ENCODE measurements at regions not wholly inside any gene's neighbourhood (a gene's known extent, or its start where the extent isn't known, plus 50 kb on each side); places are given as distances from the start of the nearest gene placed in this dataset.

DNA sequence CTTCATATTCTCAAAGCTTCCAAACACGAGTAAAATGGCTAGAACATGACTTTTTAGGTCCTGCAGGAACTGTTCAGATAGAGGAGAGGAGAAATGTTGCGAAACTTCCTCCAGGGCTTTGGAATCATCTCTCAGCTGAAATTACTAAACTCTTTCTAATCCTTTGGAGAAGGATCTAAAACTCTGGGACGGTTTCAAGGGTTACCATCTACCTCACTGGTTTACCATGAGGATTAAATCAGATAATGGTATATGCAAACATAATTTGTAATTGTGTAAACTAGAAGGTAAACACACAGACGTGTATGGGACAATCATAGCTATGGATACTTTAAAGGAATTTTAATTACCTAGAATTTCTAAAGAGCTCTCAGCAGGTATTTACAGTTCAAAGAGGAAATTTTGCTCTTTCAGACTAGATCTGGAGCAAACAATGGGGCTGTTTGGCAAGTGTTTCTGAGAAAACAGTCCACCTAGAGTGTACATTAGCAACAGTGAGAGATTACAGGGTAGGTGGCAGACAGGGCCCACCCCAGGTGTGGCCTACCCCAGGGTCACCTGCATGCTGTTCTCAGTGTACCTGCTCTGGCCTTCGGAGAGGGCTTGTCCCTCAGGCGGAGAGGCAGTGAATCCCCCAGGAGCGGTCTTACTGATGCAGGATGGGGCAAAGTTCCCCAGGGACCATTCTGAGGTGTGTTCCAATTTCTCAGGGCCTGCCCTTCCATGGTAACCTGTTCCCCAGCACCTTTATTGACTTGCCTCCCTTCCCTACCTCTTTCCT lies 124.7 kb upstream of the MAX start:
- BruUV-seq (replicated peaks), result no TSS peak
- ATAC-seq (no peak), DNase-seq (ENCODE audit: low read depth, low spot score) (no peak)
- H3K4me3 ChIP-seq (ENCODE audit: low read depth in 2 of 2, low read length in 2 of 2), result no peak overlapping the region
- POLR2A ChIA-PET, result interaction anchor here (0.6 kb wide), 1 partner anchor 176 kb away, joined by 8 read pairs; no protein-coding TSS in a partner anchor
- no peaks in the 10 kb centered on the region for H3K9me3 ChIP-seq (ENCODE audit: control insufficient read depth, insufficient read depth, low read depth, low read length)
- H3K27ac ChIP-seq (ENCODE audit: low read length), result no peak overlapping the region
- peaks cover 4% of the 10 kb centered on the region; the same call in 1 of the 2 replicates for H3K4me1 ChIP-seq (ENCODE audit: control insufficient read depth, insufficient read depth, low read length)
- CTCF ChIA-PET, result no interaction called here
- H3K27me3 ChIP-seq (ENCODE audit: control insufficient read depth, insufficient read depth, low read length), result no peaks in the 10 kb centered on the region
- TF ChIP-seq, protein P1, sequence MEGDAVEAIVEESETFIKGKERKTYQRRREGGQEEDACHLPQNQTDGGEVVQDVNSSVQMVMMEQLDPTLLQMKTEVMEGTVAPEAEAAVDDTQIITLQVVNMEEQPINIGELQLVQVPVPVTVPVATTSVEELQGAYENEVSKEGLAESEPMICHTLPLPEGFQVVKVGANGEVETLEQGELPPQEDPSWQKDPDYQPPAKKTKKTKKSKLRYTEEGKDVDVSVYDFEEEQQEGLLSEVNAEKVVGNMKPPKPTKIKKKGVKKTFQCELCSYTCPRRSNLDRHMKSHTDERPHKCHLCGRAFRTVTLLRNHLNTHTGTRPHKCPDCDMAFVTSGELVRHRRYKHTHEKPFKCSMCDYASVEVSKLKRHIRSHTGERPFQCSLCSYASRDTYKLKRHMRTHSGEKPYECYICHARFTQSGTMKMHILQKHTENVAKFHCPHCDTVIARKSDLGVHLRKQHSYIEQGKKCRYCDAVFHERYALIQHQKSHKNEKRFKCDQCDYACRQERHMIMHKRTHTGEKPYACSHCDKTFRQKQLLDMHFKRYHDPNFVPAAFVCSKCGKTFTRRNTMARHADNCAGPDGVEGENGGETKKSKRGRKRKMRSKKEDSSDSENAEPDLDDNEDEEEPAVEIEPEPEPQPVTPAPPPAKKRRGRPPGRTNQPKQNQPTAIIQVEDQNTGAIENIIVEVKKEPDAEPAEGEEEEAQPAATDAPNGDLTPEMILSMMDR (IDR thresholded peaks at IDR 0.05), result no peak
- TF ChIP-seq SIN3A (IDR thresholded peaks at IDR 0.05; ENCODE audit: borderline replicate concordance, insufficient read depth, low read depth, low read length) (no peak), POLR2AphosphoS5 (IDR thresholded peaks at IDR 0.05; ENCODE audit: low read depth, low read length) (no peak), TCF7L2 (IDR thresholded peaks at IDR 0.05; ENCODE audit: low read depth, low read length) (no peak)
- TF ChIP-seq, protein P2, sequence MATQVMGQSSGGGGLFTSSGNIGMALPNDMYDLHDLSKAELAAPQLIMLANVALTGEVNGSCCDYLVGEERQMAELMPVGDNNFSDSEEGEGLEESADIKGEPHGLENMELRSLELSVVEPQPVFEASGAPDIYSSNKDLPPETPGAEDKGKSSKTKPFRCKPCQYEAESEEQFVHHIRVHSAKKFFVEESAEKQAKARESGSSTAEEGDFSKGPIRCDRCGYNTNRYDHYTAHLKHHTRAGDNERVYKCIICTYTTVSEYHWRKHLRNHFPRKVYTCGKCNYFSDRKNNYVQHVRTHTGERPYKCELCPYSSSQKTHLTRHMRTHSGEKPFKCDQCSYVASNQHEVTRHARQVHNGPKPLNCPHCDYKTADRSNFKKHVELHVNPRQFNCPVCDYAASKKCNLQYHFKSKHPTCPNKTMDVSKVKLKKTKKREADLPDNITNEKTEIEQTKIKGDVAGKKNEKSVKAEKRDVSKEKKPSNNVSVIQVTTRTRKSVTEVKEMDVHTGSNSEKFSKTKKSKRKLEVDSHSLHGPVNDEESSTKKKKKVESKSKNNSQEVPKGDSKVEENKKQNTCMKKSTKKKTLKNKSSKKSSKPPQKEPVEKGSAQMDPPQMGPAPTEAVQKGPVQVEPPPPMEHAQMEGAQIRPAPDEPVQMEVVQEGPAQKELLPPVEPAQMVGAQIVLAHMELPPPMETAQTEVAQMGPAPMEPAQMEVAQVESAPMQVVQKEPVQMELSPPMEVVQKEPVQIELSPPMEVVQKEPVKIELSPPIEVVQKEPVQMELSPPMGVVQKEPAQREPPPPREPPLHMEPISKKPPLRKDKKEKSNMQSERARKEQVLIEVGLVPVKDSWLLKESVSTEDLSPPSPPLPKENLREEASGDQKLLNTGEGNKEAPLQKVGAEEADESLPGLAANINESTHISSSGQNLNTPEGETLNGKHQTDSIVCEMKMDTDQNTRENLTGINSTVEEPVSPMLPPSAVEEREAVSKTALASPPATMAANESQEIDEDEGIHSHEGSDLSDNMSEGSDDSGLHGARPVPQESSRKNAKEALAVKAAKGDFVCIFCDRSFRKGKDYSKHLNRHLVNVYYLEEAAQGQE (IDR thresholded peaks at IDR 0.05; ENCODE audit: insufficient read depth in 1 of 2, low read depth in 2 of 2, low read length in 1 of 2), result no peak
- no peaks in the 10 kb centered on the region for H3K36me3 ChIP-seq (ENCODE audit: control insufficient read depth, insufficient read depth, low read length)
- in situ Hi-C loops (cut with HindIII; ENCODE audit: low pct_unique_long_range_greater_than_20kb, low sequenced_read_pairs) (no loop called here), intact Hi-C loops (cut with micrococcal nuclease; ENCODE audit: unreplicated experiment) (no loop called here)

DNA sequence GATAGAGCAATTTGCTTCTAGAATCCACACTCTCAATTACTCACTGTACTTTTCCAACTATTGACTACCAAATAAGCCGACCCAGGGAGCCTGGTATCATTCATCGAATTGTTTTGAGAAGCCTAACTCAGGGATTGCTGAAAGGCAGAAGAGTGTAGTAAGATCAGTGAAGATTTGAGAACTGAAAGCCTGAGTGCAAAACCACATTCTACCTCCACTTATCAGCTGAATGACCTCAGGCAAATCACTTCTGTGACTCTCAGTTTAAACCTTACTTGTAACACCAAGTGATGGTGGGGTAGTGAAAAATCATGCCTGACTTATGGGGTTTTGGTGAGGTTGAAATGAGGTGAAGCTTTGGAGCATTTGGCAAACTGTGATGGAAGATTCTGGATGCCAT lies 126.1 kb upstream of the MAX start:
- no peak overlapping the region for H3K4me3 ChIP-seq (ENCODE audit: low read depth in 2 of 2, low read length in 2 of 2)
- in situ Hi-C loops (cut with HindIII; ENCODE audit: low pct_unique_long_range_greater_than_20kb, low sequenced_read_pairs), result no loop called here
- H3K9me3 ChIP-seq (ENCODE audit: control insufficient read depth, insufficient read depth, low read depth, low read length), result no peaks in the 10 kb centered on the region
- ATAC-seq, result no peak
- H3K27me3 ChIP-seq (ENCODE audit: control insufficient read depth, insufficient read depth, low read length), result no peaks in the 10 kb centered on the region
- intact Hi-C loops (cut with micrococcal nuclease; ENCODE audit: unreplicated experiment), result no loop called here
- no peaks in the 10 kb centered on the region for H3K36me3 ChIP-seq (ENCODE audit: control insufficient read depth, insufficient read depth, low read length)
- CTCF ChIA-PET, result no interaction called here
- peaks cover 4% of the 10 kb centered on the region; the same call in 1 of the 2 replicates for H3K4me1 ChIP-seq (ENCODE audit: control insufficient read depth, insufficient read depth, low read length)
- BruUV-seq (replicated peaks), result no TSS peak
- TF ChIP-seq POLR2AphosphoS5 (IDR thresholded peaks at IDR 0.05; ENCODE audit: low read depth, low read length), result no peak
- TF ChIP-seq TCF7L2 (IDR thresholded peaks at IDR 0.05; ENCODE audit: low read depth, low read length), result no peak
- TF ChIP-seq SIN3A (IDR thresholded peaks at IDR 0.05; ENCODE audit: borderline replicate concordance, insufficient read depth, low read depth, low read length), result no peak
- TF ChIP-seq, protein P2 (IDR thresholded peaks at IDR 0.05; ENCODE audit: insufficient read depth in 1 of 2, low read depth in 2 of 2, low read length in 1 of 2), result no peak
- POLR2A ChIA-PET, result no interaction called here
- DNase-seq (ENCODE audit: low read depth, low spot score), result no peak
- no peak overlapping the region for H3K27ac ChIP-seq (ENCODE audit: low read length)

All from Panc1 (cell line).